ENCODE measurements at regions not wholly inside any gene's neighbourhood (a gene's known extent, or its start where the extent isn't known, plus 50 kb on each side); places are given as distances from the start of the nearest gene placed in this dataset.

- no peak for TF ChIP-seq ZNF462 (CRISPR knock-in tag; IDR thresholded peaks at IDR 0.05)
- TF ChIP-seq CREB1 (CRISPR knock-in tag; IDR thresholded peaks at IDR 0.05; ENCODE audit: low read depth), result no peak
- TF ChIP-seq, protein P1, sequence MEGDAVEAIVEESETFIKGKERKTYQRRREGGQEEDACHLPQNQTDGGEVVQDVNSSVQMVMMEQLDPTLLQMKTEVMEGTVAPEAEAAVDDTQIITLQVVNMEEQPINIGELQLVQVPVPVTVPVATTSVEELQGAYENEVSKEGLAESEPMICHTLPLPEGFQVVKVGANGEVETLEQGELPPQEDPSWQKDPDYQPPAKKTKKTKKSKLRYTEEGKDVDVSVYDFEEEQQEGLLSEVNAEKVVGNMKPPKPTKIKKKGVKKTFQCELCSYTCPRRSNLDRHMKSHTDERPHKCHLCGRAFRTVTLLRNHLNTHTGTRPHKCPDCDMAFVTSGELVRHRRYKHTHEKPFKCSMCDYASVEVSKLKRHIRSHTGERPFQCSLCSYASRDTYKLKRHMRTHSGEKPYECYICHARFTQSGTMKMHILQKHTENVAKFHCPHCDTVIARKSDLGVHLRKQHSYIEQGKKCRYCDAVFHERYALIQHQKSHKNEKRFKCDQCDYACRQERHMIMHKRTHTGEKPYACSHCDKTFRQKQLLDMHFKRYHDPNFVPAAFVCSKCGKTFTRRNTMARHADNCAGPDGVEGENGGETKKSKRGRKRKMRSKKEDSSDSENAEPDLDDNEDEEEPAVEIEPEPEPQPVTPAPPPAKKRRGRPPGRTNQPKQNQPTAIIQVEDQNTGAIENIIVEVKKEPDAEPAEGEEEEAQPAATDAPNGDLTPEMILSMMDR (conservative IDR thresholded peaks at IDR 0.05; ENCODE audit: low read depth in 2 of 2), result no peak
- TF ChIP-seq, protein P2, sequence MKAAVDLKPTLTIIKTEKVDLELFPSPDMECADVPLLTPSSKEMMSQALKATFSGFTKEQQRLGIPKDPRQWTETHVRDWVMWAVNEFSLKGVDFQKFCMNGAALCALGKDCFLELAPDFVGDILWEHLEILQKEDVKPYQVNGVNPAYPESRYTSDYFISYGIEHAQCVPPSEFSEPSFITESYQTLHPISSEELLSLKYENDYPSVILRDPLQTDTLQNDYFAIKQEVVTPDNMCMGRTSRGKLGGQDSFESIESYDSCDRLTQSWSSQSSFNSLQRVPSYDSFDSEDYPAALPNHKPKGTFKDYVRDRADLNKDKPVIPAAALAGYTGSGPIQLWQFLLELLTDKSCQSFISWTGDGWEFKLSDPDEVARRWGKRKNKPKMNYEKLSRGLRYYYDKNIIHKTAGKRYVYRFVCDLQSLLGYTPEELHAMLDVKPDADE (IDR thresholded peaks at IDR 0.05), result no peak
- no peak for TF ChIP-seq STAT1 (IDR thresholded peaks at IDR 0.05; ENCODE audit: unreplicated experiment)
These were observed 157.1 kb upstream of the TGFBR2 start (continued) for GRCh38 chr3:30449290-30449632.

DNA sequence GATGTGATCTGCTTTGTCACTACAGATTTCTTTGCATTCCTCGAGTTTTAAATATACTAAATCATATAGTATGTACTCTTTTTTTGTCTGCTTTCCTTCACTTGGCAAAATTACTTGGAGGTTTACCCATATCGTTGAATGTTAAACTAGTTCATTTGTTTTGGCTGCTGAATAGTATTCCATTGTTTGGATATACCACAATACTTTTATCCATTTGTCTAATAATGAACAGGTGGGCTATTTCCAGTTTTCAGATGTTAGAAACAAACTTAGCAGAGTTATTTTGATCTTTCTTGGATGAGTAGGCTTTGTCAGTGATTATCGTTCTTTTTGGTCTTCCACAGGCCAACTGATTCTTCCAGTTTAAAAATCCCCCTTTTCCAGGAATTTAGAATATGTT lies 154.0 kb upstream of the TGFBR2 start:
- no peak overlapping the region for H3K4me2 ChIP-seq
- H3K36me3 ChIP-seq (ENCODE audit: insufficient read depth), result no peaks in the 10 kb centered on the region
- no peak overlapping the region for H3K4me3 Mint-ChIP-seq
- H3K27me3 Mint-ChIP-seq (ENCODE audit: insufficient read depth, low read depth, poor library complexity), result peaks cover 2% of the 10 kb centered on the region
- no peaks in the 10 kb centered on the region for H3K4me1 Mint-ChIP-seq
- no peaks in the 10 kb centered on the region for H3F3A ChIP-seq (replicated peaks; ENCODE audit: low read depth)
- peaks cover 7% of the 10 kb centered on the region; the same call in 1 of the 3 replicates for H3K36me3 Mint-ChIP-seq (ENCODE audit: low read depth)
- H3K27me3 ChIP-seq (ENCODE audit: insufficient read depth), result no peaks in the 10 kb centered on the region
- H3K4me3 ChIP-seq, result no peak overlapping the region
- no peaks in the 10 kb centered on the region for H3K79me2 ChIP-seq (replicated peaks; ENCODE audit: insufficient read depth)
- peaks cover 5% of the 10 kb centered on the region; the same call in 1 of the 2 replicates for H3K9me2 ChIP-seq (ENCODE audit: insufficient read depth)
- no peaks in the 10 kb centered on the region for H4K20me1 ChIP-seq (replicated peaks; ENCODE audit: insufficient read depth)
- H3K9me3 Mint-ChIP-seq, result no peaks in the 10 kb centered on the region
- no peak for ATAC-seq
- H3K27ac Mint-ChIP-seq, result no peak overlapping the region
- DNase-seq (ENCODE audit: low spot score), result no peak
- H2AFZ ChIP-seq, result no peak overlapping the region
- H3K4me1 ChIP-seq (ENCODE audit: insufficient read depth), result no peaks in the 10 kb centered on the region
- H3K27ac ChIP-seq (ENCODE audit: low read depth), result no peak overlapping the region
- TF ChIP-seq EZH2phosphoT487 (IDR thresholded peaks at IDR 0.05; ENCODE audit: unreplicated experiment) (no peak), STAT1 (IDR thresholded peaks at IDR 0.05; ENCODE audit: unreplicated experiment) (no peak), ZNF331 (CRISPR knock-in tag; IDR thresholded peaks at IDR 0.05; ENCODE audit: low read depth) (no peak), ZNF114 (CRISPR knock-in tag; IDR thresholded peaks at IDR 0.05) (no peak), NANOG (IDR thresholded peaks at IDR 0.05; ENCODE audit: borderline replicate concordance) (no peak)
- TF ChIP-seq, protein P1 (conservative IDR thresholded peaks at IDR 0.05; ENCODE audit: low read depth in 2 of 2), result no peak

Data from GM23338 (cell line).